ENCODE measurements at regions not wholly inside any gene's neighbourhood (a gene's known extent, or its start where the extent isn't known, plus 50 kb on each side); places are given as distances from the start of the nearest gene placed in this dataset.
A peak's percentile ranks its signal among the peaks of the same experiment; 100 is the strongest.

DNA sequence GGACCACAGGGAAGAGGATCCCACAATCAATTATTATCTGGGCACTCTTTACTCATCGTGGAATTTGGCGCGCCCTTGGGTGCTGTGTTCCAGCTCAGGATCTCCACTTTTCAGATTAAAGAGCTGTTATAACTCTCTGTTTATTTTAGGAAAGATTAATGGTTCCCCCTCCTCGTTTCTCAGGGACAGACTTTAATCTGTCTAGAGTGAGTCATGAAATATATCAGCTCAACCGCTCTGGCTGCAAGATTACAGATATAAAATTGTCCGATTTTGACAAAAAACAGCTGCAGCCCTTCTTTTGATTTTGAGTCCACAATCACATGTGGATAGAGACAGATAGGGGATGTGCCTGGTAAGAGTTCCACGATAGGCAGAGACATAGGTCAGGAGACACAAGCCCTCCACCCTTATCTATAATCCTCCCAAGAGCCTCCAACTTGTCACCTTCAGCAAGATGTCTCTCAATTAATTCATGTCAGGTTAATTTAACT, 77.6 kb upstream of the ANKRD55 start:
- Histone ChIP-seq H3K9me1 (ENCODE audit: control insufficient read depth, insufficient read depth, low read length) (no peaks in the 10 kb centered on the region), H3K4me1 (replicated peaks in 1 of 2; ENCODE audit: control insufficient read depth in 2 of 2, insufficient read depth in 2 of 2, low read length in 2 of 2) (peaks cover 5 to 27% of the 10 kb centered on the region in 2 experiments), H3K36me3 (ENCODE audit: control insufficient read depth, insufficient read depth, low read length) (no peaks in the 10 kb centered on the region), H3K27ac (ENCODE audit: extremely low read depth, low read depth, low read length) (no peak overlapping the region; the same call in 2 of the 3 replicates), H3K4me3 (no peak overlapping the region), H4K20me1 (replicated peaks; ENCODE audit: control insufficient read depth, insufficient read depth, low read length) (no peaks in the 10 kb centered on the region), H3K9ac (ENCODE audit: insufficient read depth in 1 of 2, low read depth in 2 of 2, low read length in 2 of 2) (no peak overlapping the region), H3K9me3 (replicated peaks; ENCODE audit: control insufficient read depth, insufficient read depth, low read depth, low read length) (peaks cover 5% of the 10 kb centered on the region; the same call in 1 of the 2 replicates), H2AFZ (ENCODE audit: low read depth, low read length) (no peak overlapping the region), H3K4me2 (ENCODE audit: insufficient read depth, low read length) (peak overlapping the region; percentile 40; the same call in 1 of the 2 replicates), H3K27me3 (ENCODE audit: control insufficient read depth in 2 of 2, insufficient read depth in 2 of 2, low read length in 2 of 2) (no peaks in the 10 kb centered on the region; a peak in 1 of 5 replicates), H3K79me2 (ENCODE audit: control insufficient read depth, insufficient read depth, low read length) (no peaks in the 10 kb centered on the region)
- ChIA-PET POLR2A (interaction anchor here (1.6 kb wide), 1 partner anchor 22 kb away, joined by 3 read pairs; no protein-coding TSS in a partner anchor), CTCF (ENCODE audit: low intra/inter-chr PET ratio) (no interaction called here)
- FAIRE-seq (peak; percentile 75), ATAC-seq (peak; percentile 70), DNase-seq (ENCODE audit: extremely low read depth in 1 of 4, low spot score in 3 of 4) (peak; percentile 76 to 82 (median 77))
- intact Hi-C loops (cut with micrococcal nuclease) = loop anchor here (10.0 kb wide), 1 partner anchor 144 kb away; no protein-coding TSS in a partner anchor
- in situ Hi-C loops (cut with MboI) = no loop called here
- BruUV-seq (replicated peaks) = no TSS peak
- WGBS (ENCODE audit: insufficient coverage, low coverage, missing lambda C conversion rate) = 0% methylated on average over 7 of the region's 7 CpGs
- TF ChIP-seq, protein P1, sequence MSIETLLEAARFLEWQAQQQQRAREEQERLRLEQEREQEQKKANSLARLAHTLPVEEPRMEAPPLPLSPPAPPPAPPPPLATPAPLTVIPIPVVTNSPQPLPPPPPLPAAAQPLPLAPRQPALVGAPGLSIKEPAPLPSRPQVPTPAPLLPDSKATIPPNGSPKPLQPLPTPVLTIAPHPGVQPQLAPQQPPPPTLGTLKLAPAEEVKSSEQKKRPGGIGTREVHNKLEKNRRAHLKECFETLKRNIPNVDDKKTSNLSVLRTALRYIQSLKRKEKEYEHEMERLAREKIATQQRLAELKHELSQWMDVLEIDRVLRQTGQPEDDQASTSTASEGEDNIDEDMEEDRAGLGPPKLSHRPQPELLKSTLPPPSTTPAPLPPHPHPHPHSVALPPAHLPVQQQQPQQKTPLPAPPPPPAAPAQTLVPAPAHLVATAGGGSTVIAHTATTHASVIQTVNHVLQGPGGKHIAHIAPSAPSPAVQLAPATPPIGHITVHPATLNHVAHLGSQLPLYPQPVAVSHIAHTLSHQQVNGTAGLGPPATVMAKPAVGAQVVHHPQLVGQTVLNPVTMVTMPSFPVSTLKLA (conservative IDR thresholded peaks at IDR 0.05) = peak in 1 of 2 experiments; percentile 61; a peak in 2 of 4 replicates
- peak; percentile 88 for TF ChIP-seq NFIC (IDR thresholded peaks at IDR 0.05)
- TF ChIP-seq ZNF695 (CRISPR knock-in tag; IDR thresholded peaks at IDR 0.05) = no peak
- peak; percentile 83 to 93 for TF ChIP-seq TRIM24 (IDR thresholded peaks at IDR 0.05)
- TF ChIP-seq JUNB (CRISPR knock-in tag; conservative IDR thresholded peaks at IDR 0.05) = peak; percentile 36; the same call in 1 of the 2 replicates
- TF ChIP-seq CTBP1 (IDR thresholded peaks at IDR 0.05; ENCODE audit: borderline replicate concordance) = peak; percentile 57; the same call in 1 of the 2 replicates
- TF ChIP-seq KDM1A (IDR thresholded peaks at IDR 0.05) = peak; percentile 96 to 97
- TF ChIP-seq KLF16 (IDR thresholded peaks at IDR 0.05) = peak; percentile 97
- TF ChIP-seq ZNF134 (CRISPR knock-in tag; conservative IDR thresholded peaks at IDR 0.05) = peak; percentile 52; the same call in 1 of the 2 replicates
- TF ChIP-seq FOS (IDR thresholded peaks at IDR 0.05; ENCODE audit: extremely low read depth, insufficient read length) = peak; percentile 49
- TF ChIP-seq POLR2G (IDR thresholded peaks at IDR 0.05; ENCODE audit: low read depth, low read length) = no peak
- TF ChIP-seq TEAD1 (CRISPR knock-in tag; IDR thresholded peaks at IDR 0.05) = peak in 1 of 2 experiments; percentile 79; a peak in 2 of 4 replicates
- peak; percentile 90 for TF ChIP-seq HDAC2 (IDR thresholded peaks at IDR 0.05)
- TF ChIP-seq ZNF384 (IDR thresholded peaks at IDR 0.05; ENCODE audit: low read depth, low read length) = 0 out of 2 replicates have a peak, but pooled peaks have one; percentile 8
- TF ChIP-seq HDAC1 (IDR thresholded peaks at IDR 0.05) = peak in 1 of 2 experiments; percentile 74; a peak in 2 of 4 replicates
- TF ChIP-seq, protein P2, sequence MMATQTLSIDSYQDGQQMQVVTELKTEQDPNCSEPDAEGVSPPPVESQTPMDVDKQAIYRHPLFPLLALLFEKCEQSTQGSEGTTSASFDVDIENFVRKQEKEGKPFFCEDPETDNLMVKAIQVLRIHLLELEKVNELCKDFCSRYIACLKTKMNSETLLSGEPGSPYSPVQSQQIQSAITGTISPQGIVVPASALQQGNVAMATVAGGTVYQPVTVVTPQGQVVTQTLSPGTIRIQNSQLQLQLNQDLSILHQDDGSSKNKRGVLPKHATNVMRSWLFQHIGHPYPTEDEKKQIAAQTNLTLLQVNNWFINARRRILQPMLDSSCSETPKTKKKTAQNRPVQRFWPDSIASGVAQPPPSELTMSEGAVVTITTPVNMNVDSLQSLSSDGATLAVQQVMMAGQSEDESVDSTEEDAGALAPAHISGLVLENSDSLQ (IDR thresholded peaks at IDR 0.05) = peak; percentile 61
- TF ChIP-seq ZBED1 (IDR thresholded peaks at IDR 0.05) = peak; percentile 87; the same call in 1 of the 2 replicates
- TF ChIP-seq ARNT (IDR thresholded peaks at IDR 0.05) = peak in 1 of 2 experiments; percentile 64; a peak in 1 of 4 replicates
- TF ChIP-seq TEAD4 (IDR thresholded peaks at IDR 0.05; ENCODE audit: low read length) = peak; percentile 98
- no peak for TF ChIP-seq TEAD4 (CRISPR knock-in tag; IDR thresholded peaks at IDR 0.05; ENCODE audit: borderline replicate concordance)
- TF ChIP-seq KLF6 (CRISPR knock-in tag; IDR thresholded peaks at IDR 0.05; ENCODE audit: borderline replicate concordance) = peak; percentile 35; the same call in 1 of the 2 replicates
- peak; percentile 83 for TF ChIP-seq ZNF311 (CRISPR knock-in tag; IDR thresholded peaks at IDR 0.05)
- peak; percentile 36; the same call in 1 of the 2 replicates for TF ChIP-seq MYC (IDR thresholded peaks at IDR 0.05; ENCODE audit: low read depth, low read length)
- TF ChIP-seq MYC (CRISPR knock-in tag; IDR thresholded peaks at IDR 0.05; ENCODE audit: borderline replicate concordance, low read depth) = no peak
- TF ChIP-seq SMAD1 (IDR thresholded peaks at IDR 0.05; ENCODE audit: low read depth, low read length, partially characterized antibody) = peak; percentile 40

Data from K562 (cell line).